HepG2 (cell line): ENCODE measurements at regions not wholly inside any gene's neighbourhood (a gene's known extent, or its start where the extent isn't known, plus 50 kb on each side); places are given as distances from the start of the nearest gene placed in this dataset.

Experiments used
- ATAC-seq: fragments of 200-7000 bp; cut with Tn5 transposase; 3 replicates; pipeline ENCODE4 v1.9.1; 2020; ENCODE audit warnings: mild to moderate bottlenecking, moderate library complexity
- BruUV-seq: library from RNA; stranded (reverse); fragments of 400-500 nt; replicated peaks from 2 replicates; lab custom pipeline; 2021; lab: Mats Ljungman, UMichigan
- CTCF ChIA-PET: fragments of 300-600 bp; formaldehyde crosslinking; extraction: SDS; loops from one replicate; lab custom pipeline; 2021; ENCODE audit warnings: low total read pairs, inconsistent platforms, low intra/inter-chr PET ratio; lab: Yijun Ruan, JAX
- POLR2A ChIA-PET: fragments of 350-600 bp; sonication (Branson Sonifier 250); formaldehyde crosslinking; loops from one replicate; lab custom pipeline; 2020; ENCODE audit warnings: antibody characterized with exemption, inconsistent platforms; lab: Yijun Ruan, JAX
- DNase-seq: peaks from one replicate; pipeline ENCODE4 v3.0.0-alpha.2; 2015; ENCODE audit warnings: low spot score
- FAIRE-seq: peaks from 3 replicates; lab custom pipeline; 2011; peaks lifted over from hg19 to GRCh38; lab: Jason Lieb, UNC
- H2AFZ ChIP-seq: one replicate; pipeline ENCODE4 v1.6.1; 2011; ENCODE audit warnings: low read length, inconsistent platforms
- H3K27ac ChIP-seq: fragments of 300-600 bp; 3 replicates; pipeline ENCODE4 v1.8.0; 2011; ENCODE audit warnings: mixed run types, mild to moderate bottlenecking, mixed read lengths, low read length, inconsistent platforms; ENCODE audit not compliant: insufficient read depth; ENCODE audit errors: extremely low read length
- H3K27me3 ChIP-seq, 2 experiments: fragments of 200-600 bp in 1 of 2; 2 replicates in 1 of 2; 3 replicates in 1 of 2; pipeline versions ENCODE4 v1.6.0 to v1.8.0; 2011; ENCODE audit warnings: low read length in 2 of 2, mild to moderate bottlenecking in 2 of 2, moderate library complexity in 2 of 2, inconsistent platforms in 1 of 2; ENCODE audit not compliant: insufficient read depth in 2 of 2, control insufficient read depth in 1 of 2
- H3K36me3 ChIP-seq, 2 experiments: fragments of 200-600 bp in 1 of 2; replicated peaks in 1 of 2; 2 replicates in 1 of 2; 3 replicates in 1 of 2; pipeline versions ENCODE4 v1.5.1 to v1.8.0; 2011; ENCODE audit warnings: low read length in 2 of 2, inconsistent platforms in 1 of 2; ENCODE audit not compliant: insufficient read depth in 2 of 2, control insufficient read depth in 1 of 2
- H3K4me1 ChIP-seq: 2 replicates; pipeline ENCODE4 v1.5.1; 2012; ENCODE audit warnings: low read length, inconsistent platforms; ENCODE audit not compliant: insufficient read depth
- H3K4me2 ChIP-seq: 2 replicates; pipeline ENCODE4 v1.6.0; 2011; ENCODE audit warnings: low read depth, low read length, inconsistent platforms
- H3K4me3 ChIP-seq, 3 experiments: fragments of 200-600 bp in 1 of 3; sonication (generic), shearing (Covaris generic) in 1 of 3; replicated peaks in 1 of 3; 2 replicates each; pipeline ENCODE4 v1.5.1; 2011 to 2016; ENCODE audit warnings: low read length in 3 of 3, inconsistent platforms in 2 of 3, low read depth in 2 of 3, mild to moderate bottlenecking in 2 of 3, control low read depth in 1 of 3, mixed read lengths in 1 of 3; ENCODE audit not compliant: insufficient read depth in 1 of 3
- H3K79me2 ChIP-seq: one replicate; pipeline ENCODE4 v1.6.1; 2011; ENCODE audit warnings: low read length, inconsistent platforms; ENCODE audit not compliant: insufficient read depth
- H3K9ac ChIP-seq: 2 replicates; pipeline ENCODE4 v1.6.0; 2011; ENCODE audit warnings: mild to moderate bottlenecking, low read depth, low read length, inconsistent platforms; ENCODE audit not compliant: insufficient read depth
- H3K9me3 ChIP-seq: 2 replicates; pipeline ENCODE4 v1.5.1; 2012; ENCODE audit warnings: mild to moderate bottlenecking, low read length
- H4K20me1 ChIP-seq: 2 replicates; pipeline ENCODE4 v1.6.0; 2011; ENCODE audit warnings: inconsistent platforms, mild to moderate bottlenecking, low read length, moderate library complexity; ENCODE audit not compliant: insufficient read depth
- GATA4 ChIP-seq: sonication (generic); IDR thresholded peaks from 2 replicates; pipeline ENCODE4 v1.6.1; 2016; ENCODE audit warnings: antibody characterized with exemption, low read depth, borderline replicate concordance
- HOXA5 ChIP-seq: sonication (generic); formaldehyde crosslinking; IDR thresholded peaks from 2 replicates; pipeline ENCODE4 v1.4.0; 2020; ENCODE audit warnings: missing genetic modification reagents
- NKX3-1 ChIP-seq: sonication (generic); formaldehyde crosslinking; IDR thresholded peaks from 2 replicates; pipeline ENCODE4 v1.5.0; 2020; ENCODE audit warnings: missing genetic modification reagents
- RBFOX2 ChIP-seq: fragments of 200-400 bp; formaldehyde crosslinking; IDR thresholded peaks from 2 replicates; pipeline ENCODE4 v1.6.1; 2017; ENCODE audit warnings: low read depth, mild to moderate bottlenecking, low read length
- REXO4 ChIP-seq: sonication (generic); formaldehyde crosslinking; IDR thresholded peaks from 2 replicates; pipeline ENCODE4 v1.8.0; 2022; ENCODE audit warnings: missing genetic modification reagents, mild to moderate bottlenecking, borderline replicate concordance
- SMYD3 ChIP-seq: sonication (generic); formaldehyde crosslinking; IDR thresholded peaks from 2 replicates; pipeline ENCODE4 v1.8.1; 2023; ENCODE audit warnings: mild to moderate bottlenecking, missing genetic modification reagents
- SNRNP70 ChIP-seq: fragments of 200-400 bp; formaldehyde crosslinking; IDR thresholded peaks from 2 replicates; pipeline ENCODE4 v1.6.1; 2017; ENCODE audit warnings: mild to moderate bottlenecking, low read depth, low read length, moderate library complexity
- SYNCRIP ChIP-seq: fragments of 200-400 bp; formaldehyde crosslinking; IDR thresholded peaks from 2 replicates; pipeline ENCODE4 v1.6.1; 2018; ENCODE audit warnings: mild to moderate bottlenecking, low read depth, low read length; ENCODE audit not compliant: insufficient read depth
- TBP ChIP-seq: sonication (generic); formaldehyde crosslinking; IDR thresholded peaks from 2 replicates; pipeline ENCODE4 v1.5.0; 2020; ENCODE audit warnings: missing genetic modification reagents
- ZFP90 ChIP-seq: sonication (generic); formaldehyde crosslinking; IDR thresholded peaks from 2 replicates; pipeline ENCODE4 v1.8.0; 2022; ENCODE audit warnings: missing genetic modification reagents, mild to moderate bottlenecking, inconsistent platforms, borderline replicate concordance
- ZNF292 ChIP-seq: sonication (generic); formaldehyde crosslinking; IDR thresholded peaks from 2 replicates; pipeline ENCODE4 v1.8.1; 2022; ENCODE audit warnings: mild to moderate bottlenecking, low read depth, missing genetic modification reagents, borderline replicate concordance
- ZNF335 ChIP-seq: sonication (generic); formaldehyde crosslinking; IDR thresholded peaks from 2 replicates; pipeline ENCODE4 v1.4.0; 2020; ENCODE audit warnings: missing genetic modification reagents
- WGBS: methylation state at CpG from one replicate; pipeline ENCODE4 v1.1.6; 2017; ENCODE audit warnings: low lambda C conversion rate; 5-methylcytosine and 5-hydroxymethylcytosine counted together
- in situ Hi-C: cut with HindIII; loops from 2 replicates; pipeline ENCODE4 v1.10.0; 2017; ENCODE audit warnings: low pct_unique_long_range_greater_than_20kb; ENCODE audit not compliant: extremely low pct_ligation_motif_present
- intact Hi-C: fragments of 100-400 bp; cut with micrococcal nuclease; formaldehyde crosslinking; loops from one replicate; pipeline ENCODE4 v1.10.0; 2022; ENCODE audit not compliant: unreplicated experiment
- TF ChIP-seq, protein P1 (sequence below): IDR thresholded peaks from 2 replicates; pipeline ENCODE4 v1.6.1; 2016; ENCODE audit warnings: low read depth
- TF ChIP-seq, protein P2 (sequence below): IDR thresholded peaks from 2 replicates; pipeline ENCODE4 v1.6.1; 2016

DNA sequence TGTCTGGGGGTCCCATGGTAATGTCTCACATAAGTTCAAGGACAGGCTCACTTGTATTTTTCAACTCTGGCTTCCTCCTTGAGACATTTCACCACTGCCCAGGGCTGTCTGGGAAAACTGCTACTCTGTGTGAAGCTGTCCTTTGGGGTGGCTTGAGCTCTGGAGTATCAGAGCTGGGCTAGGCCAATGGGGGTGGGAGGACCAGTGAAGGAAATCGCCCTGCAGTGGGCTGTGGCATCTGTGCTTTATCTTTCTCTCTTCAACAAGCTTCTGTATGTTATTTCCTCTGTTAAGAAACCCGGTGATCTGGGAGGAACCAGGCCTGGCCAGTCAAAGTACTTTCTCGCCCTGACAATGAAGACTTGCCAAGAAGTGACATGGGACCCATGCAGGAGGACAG, 87.4 kb downstream of the SMIM20 start:
- in situ Hi-C loops (no loop called here), intact Hi-C loops (no loop called here)
- Histone ChIP-seq H3K4me3 (no peak overlapping the region), H3K9ac (no peak overlapping the region), H3K4me1 (no peaks in the 10 kb centered on the region), H3K4me2 (no peak overlapping the region), H3K27ac (no peak overlapping the region), H3K79me2 (no peaks in the 10 kb centered on the region), H3K36me3 (no peaks in the 10 kb centered on the region), H3K9me3 (no peaks in the 10 kb centered on the region), H2AFZ (no peak overlapping the region), H4K20me1 (no peaks in the 10 kb centered on the region), H3K27me3 (no peaks in the 10 kb centered on the region; a peak in 1 of 5 replicates)
- FAIRE-seq (no peak), ATAC-seq (no peak), DNase-seq (no peak)
- BruUV-seq, result no TSS peak
- TF ChIP-seq, protein P1, sequence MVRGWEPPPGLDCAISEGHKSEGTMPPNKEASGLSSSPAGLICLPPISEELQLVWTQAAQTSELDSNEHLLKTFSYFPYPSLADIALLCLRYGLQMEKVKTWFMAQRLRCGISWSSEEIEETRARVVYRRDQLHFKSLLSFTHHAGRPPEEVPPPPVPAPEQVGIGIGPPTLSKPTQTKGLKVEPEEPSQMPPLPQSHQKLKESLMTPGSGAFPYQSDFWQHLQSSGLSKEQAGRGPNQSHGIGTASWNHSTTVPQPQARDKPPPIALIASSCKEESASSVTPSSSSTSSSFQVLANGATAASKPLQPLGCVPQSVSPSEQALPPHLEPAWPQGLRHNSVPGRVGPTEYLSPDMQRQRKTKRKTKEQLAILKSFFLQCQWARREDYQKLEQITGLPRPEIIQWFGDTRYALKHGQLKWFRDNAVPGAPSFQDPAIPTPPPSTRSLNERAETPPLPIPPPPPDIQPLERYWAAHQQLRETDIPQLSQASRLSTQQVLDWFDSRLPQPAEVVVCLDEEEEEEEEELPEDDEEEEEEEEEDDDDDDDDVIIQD (CRISPR knock-in tag), result no peak
- TF ChIP-seq NKX3-1 (CRISPR knock-in tag) (no peak), HOXA5 (no peak), SYNCRIP (no peak), TBP (CRISPR knock-in tag) (no peak), SNRNP70 (no peak)
- TF ChIP-seq, protein P2, sequence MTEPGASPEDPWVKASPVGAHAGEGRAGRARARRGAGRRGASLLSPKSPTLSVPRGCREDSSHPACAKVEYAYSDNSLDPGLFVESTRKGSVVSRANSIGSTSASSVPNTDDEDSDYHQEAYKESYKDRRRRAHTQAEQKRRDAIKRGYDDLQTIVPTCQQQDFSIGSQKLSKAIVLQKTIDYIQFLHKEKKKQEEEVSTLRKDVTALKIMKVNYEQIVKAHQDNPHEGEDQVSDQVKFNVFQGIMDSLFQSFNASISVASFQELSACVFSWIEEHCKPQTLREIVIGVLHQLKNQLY (CRISPR knock-in tag), result no peak
- ChIA-PET POLR2A (no interaction called here), CTCF (no interaction called here)
- 0% methylated on average over 3 of the region's 3 CpGs for WGBS

DNA sequence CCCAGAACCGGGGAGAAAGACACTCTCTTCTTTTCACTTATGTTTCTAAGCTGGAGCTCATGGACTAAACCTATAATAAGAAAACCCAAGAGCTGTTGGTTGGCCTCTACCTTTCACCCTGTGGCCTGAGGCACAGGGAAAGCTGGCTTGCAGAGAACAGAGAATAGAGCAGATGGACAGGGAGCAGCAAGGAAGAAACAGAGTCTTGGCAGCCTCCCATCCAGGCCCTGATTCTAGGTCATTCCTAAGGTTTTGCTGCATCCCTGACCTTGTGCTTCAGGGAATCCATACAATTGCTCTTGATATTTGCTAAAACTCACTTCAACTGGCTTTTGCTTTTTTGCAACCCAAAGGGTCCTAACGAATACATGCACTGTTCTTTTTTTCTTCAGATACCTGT, 87.8 kb downstream of the SMIM20 start:
- ATAC-seq, result no peak
- no peaks in the 10 kb centered on the region for H3K4me1 ChIP-seq
- ChIA-PET POLR2A (no interaction called here), CTCF (no interaction called here)
- H3K27me3 ChIP-seq, result no peaks in the 10 kb centered on the region; a peak in 1 of 5 replicates
- intact Hi-C loops, result no loop called here
- DNase-seq, result no peak
- no peak overlapping the region for H2AFZ ChIP-seq
- no peaks in the 10 kb centered on the region for H3K79me2 ChIP-seq
- no peaks in the 10 kb centered on the region for H4K20me1 ChIP-seq
- TF ChIP-seq REXO4 (CRISPR knock-in tag), result no peak
- no peak for TF ChIP-seq ZNF292 (CRISPR knock-in tag)
- no peak for TF ChIP-seq GATA4
- no peak for TF ChIP-seq ZNF335 (CRISPR knock-in tag)
- no peak for TF ChIP-seq RBFOX2
- TF ChIP-seq ZFP90 (CRISPR knock-in tag), result no peak
- TF ChIP-seq, protein P2 (CRISPR knock-in tag), result no peak
- TF ChIP-seq SMYD3 (CRISPR knock-in tag), result no peak
- H3K27ac ChIP-seq, result no peak overlapping the region
- no peak for FAIRE-seq
- no peak overlapping the region for H3K4me2 ChIP-seq
- WGBS, result 35% methylated on average over 2 of the region's 2 CpGs
- no peak overlapping the region for H3K9ac ChIP-seq
- no peak overlapping the region for H3K4me3 ChIP-seq
- in situ Hi-C loops, result no loop called here
- no TSS peak for BruUV-seq
- no peaks in the 10 kb centered on the region for H3K36me3 ChIP-seq
- H3K9me3 ChIP-seq, result no peaks in the 10 kb centered on the region
